ENCODE measurements at regions not wholly inside any gene's neighbourhood (a gene's known extent, or its start where the extent isn't known, plus 50 kb on each side); places are given as distances from the start of the nearest gene placed in this dataset.

DNA sequence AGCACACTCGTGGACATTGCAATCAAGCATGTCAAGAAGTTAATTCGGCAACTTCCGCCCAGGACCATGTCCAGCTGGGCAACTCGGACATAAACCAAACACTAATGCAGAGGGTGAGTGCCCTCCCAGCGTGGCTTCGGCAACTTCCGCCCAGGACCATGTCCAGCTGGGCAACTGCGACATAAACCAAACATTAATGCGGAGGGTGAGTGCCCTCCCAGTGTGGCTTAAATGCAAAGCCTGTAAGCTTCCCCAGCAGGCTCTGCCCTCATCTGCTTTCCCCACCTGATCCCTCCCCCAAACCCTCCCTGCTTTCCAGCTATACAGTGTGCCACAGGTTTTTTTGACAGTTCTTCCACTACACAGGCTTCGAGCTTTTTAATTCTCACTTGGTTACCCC, 143.4 kb downstream of the PXDC1 start:
- DNase-seq (ENCODE audit: low read depth, low spot score) (no peak), ATAC-seq (no peak)
- Histone ChIP-seq H3K27ac (ENCODE audit: low read length) (no peak overlapping the region), H3K9me3 (ENCODE audit: control insufficient read depth, insufficient read depth, low read depth, low read length) (no peaks in the 10 kb centered on the region), H3K27me3 (ENCODE audit: control insufficient read depth, insufficient read depth, low read length) (no peaks in the 10 kb centered on the region), H3K36me3 (ENCODE audit: control insufficient read depth, insufficient read depth, low read length) (no peaks in the 10 kb centered on the region), H3K4me3 (ENCODE audit: low read depth in 2 of 2, low read length in 2 of 2) (no peak overlapping the region), H3K4me1 (ENCODE audit: control insufficient read depth, insufficient read depth, low read length) (peaks cover 9% of the 10 kb centered on the region)
- intact Hi-C loops (cut with micrococcal nuclease; ENCODE audit: unreplicated experiment) (no loop called here), in situ Hi-C loops (cut with HindIII; ENCODE audit: low pct_unique_long_range_greater_than_20kb, low sequenced_read_pairs) (no loop called here)
- TF ChIP-seq, protein P1, sequence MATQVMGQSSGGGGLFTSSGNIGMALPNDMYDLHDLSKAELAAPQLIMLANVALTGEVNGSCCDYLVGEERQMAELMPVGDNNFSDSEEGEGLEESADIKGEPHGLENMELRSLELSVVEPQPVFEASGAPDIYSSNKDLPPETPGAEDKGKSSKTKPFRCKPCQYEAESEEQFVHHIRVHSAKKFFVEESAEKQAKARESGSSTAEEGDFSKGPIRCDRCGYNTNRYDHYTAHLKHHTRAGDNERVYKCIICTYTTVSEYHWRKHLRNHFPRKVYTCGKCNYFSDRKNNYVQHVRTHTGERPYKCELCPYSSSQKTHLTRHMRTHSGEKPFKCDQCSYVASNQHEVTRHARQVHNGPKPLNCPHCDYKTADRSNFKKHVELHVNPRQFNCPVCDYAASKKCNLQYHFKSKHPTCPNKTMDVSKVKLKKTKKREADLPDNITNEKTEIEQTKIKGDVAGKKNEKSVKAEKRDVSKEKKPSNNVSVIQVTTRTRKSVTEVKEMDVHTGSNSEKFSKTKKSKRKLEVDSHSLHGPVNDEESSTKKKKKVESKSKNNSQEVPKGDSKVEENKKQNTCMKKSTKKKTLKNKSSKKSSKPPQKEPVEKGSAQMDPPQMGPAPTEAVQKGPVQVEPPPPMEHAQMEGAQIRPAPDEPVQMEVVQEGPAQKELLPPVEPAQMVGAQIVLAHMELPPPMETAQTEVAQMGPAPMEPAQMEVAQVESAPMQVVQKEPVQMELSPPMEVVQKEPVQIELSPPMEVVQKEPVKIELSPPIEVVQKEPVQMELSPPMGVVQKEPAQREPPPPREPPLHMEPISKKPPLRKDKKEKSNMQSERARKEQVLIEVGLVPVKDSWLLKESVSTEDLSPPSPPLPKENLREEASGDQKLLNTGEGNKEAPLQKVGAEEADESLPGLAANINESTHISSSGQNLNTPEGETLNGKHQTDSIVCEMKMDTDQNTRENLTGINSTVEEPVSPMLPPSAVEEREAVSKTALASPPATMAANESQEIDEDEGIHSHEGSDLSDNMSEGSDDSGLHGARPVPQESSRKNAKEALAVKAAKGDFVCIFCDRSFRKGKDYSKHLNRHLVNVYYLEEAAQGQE (IDR thresholded peaks at IDR 0.05; ENCODE audit: insufficient read depth in 1 of 2, low read depth in 2 of 2, low read length in 1 of 2): no peak
- TF ChIP-seq, protein P2, sequence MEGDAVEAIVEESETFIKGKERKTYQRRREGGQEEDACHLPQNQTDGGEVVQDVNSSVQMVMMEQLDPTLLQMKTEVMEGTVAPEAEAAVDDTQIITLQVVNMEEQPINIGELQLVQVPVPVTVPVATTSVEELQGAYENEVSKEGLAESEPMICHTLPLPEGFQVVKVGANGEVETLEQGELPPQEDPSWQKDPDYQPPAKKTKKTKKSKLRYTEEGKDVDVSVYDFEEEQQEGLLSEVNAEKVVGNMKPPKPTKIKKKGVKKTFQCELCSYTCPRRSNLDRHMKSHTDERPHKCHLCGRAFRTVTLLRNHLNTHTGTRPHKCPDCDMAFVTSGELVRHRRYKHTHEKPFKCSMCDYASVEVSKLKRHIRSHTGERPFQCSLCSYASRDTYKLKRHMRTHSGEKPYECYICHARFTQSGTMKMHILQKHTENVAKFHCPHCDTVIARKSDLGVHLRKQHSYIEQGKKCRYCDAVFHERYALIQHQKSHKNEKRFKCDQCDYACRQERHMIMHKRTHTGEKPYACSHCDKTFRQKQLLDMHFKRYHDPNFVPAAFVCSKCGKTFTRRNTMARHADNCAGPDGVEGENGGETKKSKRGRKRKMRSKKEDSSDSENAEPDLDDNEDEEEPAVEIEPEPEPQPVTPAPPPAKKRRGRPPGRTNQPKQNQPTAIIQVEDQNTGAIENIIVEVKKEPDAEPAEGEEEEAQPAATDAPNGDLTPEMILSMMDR (IDR thresholded peaks at IDR 0.05): no peak
- TF ChIP-seq POLR2AphosphoS5 (IDR thresholded peaks at IDR 0.05; ENCODE audit: low read depth, low read length) (no peak), TCF7L2 (IDR thresholded peaks at IDR 0.05; ENCODE audit: low read depth, low read length) (no peak), SIN3A (IDR thresholded peaks at IDR 0.05; ENCODE audit: borderline replicate concordance, insufficient read depth, low read depth, low read length) (no peak)
- BruUV-seq (replicated peaks): no TSS peak
- ChIA-PET CTCF (no interaction called here), POLR2A (no interaction called here)

DNA sequence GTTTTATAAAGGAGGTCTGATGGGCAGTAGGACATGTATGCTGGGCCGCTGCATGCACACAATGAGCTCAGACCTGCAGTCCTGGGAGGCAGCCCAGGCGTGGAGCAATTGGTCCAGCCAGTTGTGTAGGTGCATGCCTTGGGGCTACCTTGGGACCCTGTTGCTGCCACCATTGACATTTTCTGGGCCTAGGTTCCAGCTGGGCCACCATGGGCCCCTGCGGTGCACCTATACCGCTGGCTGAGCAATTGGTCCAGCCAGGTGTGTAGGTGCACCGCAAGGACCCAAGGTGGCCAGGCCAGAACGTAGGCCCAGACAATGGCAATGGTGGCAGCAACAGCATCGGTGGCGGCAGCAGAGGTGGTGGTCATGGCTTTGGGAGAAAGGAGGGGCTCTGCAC, 143.9 kb downstream of the PXDC1 start:
- CTCF ChIA-PET: no interaction called here
- POLR2A ChIA-PET: no interaction called here

More for the DNA sequence above, 143.9 kb downstream of the PXDC1 start:
- no peak overlapping the region for H3K27ac ChIP-seq (ENCODE audit: low read length)
- ATAC-seq (no peak), DNase-seq (ENCODE audit: low read depth, low spot score) (no peak)
- no peaks in the 10 kb centered on the region for H3K9me3 ChIP-seq (ENCODE audit: control insufficient read depth, insufficient read depth, low read depth, low read length)
- TF ChIP-seq SIN3A (IDR thresholded peaks at IDR 0.05; ENCODE audit: borderline replicate concordance, insufficient read depth, low read depth, low read length): no peak
- TF ChIP-seq TCF7L2 (IDR thresholded peaks at IDR 0.05; ENCODE audit: low read depth, low read length): no peak
- TF ChIP-seq, protein P2 (IDR thresholded peaks at IDR 0.05): no peak
- TF ChIP-seq POLR2AphosphoS5 (IDR thresholded peaks at IDR 0.05; ENCODE audit: low read depth, low read length): no peak
- TF ChIP-seq, protein P1 (IDR thresholded peaks at IDR 0.05; ENCODE audit: insufficient read depth in 1 of 2, low read depth in 2 of 2, low read length in 1 of 2): no peak
- H3K4me1 ChIP-seq (ENCODE audit: control insufficient read depth, insufficient read depth, low read length): peaks cover 6% of the 10 kb centered on the region
- H3K36me3 ChIP-seq (ENCODE audit: control insufficient read depth, insufficient read depth, low read length): no peaks in the 10 kb centered on the region
- in situ Hi-C loops (cut with HindIII; ENCODE audit: low pct_unique_long_range_greater_than_20kb, low sequenced_read_pairs): no loop called here
- H3K4me3 ChIP-seq (ENCODE audit: low read depth in 2 of 2, low read length in 2 of 2): no peak overlapping the region
- no peaks in the 10 kb centered on the region for H3K27me3 ChIP-seq (ENCODE audit: control insufficient read depth, insufficient read depth, low read length)
- no TSS peak for BruUV-seq (replicated peaks)
- intact Hi-C loops (cut with micrococcal nuclease; ENCODE audit: unreplicated experiment): no loop called here
